Activated CD4-positive, alpha-beta memory T cell treated with anti-CD3 and anti-CD28 coated beads, Interleukin-2, amount 10 ng/mL, durations not matched to agents 7 days and 5 days (primary cell): ENCODE measurements at regions not wholly inside any gene's neighbourhood (a gene's known extent, or its start where the extent isn't known, plus 50 kb on each side); places are given as distances from the start of the nearest gene placed in this dataset.

Experiments
- CTCF ChIA-PET: fragments of 350-600 bp; sonication (Branson Sonifier 250); formaldehyde crosslinking; loops from one replicate; lab custom pipeline; 2021; ENCODE audit warnings: antibody characterized with exemption, inconsistent platforms; lab: Charles Lee
- POLR2A ChIA-PET: fragments of 350-600 bp; sonication (Branson Sonifier 250); formaldehyde crosslinking; loops from one replicate; lab custom pipeline; 2021; ENCODE audit warnings: antibody characterized with exemption; lab: Charles Lee
- DNase-seq: peaks from one replicate; pipeline ENCODE4 v3.0.0-alpha.2; 2020
- H3K27ac Mint-ChIP-seq: one replicate; pipeline ENCODE4 v1.8.0; 2021; ENCODE audit warnings: mild to moderate bottlenecking, mixed read lengths
- H3K27me3 Mint-ChIP-seq: one replicate; pipeline ENCODE4 v1.8.0; 2021; ENCODE audit warnings: mixed read lengths
- H3K36me3 Mint-ChIP-seq: one replicate; pipeline ENCODE4 v1.8.0; 2021; ENCODE audit warnings: low read depth, mixed read lengths
- H3K4me1 Mint-ChIP-seq: one replicate; pipeline ENCODE4 v1.8.0; 2021; ENCODE audit warnings: mixed read lengths
- H3K4me3 Mint-ChIP-seq: one replicate; pipeline ENCODE4 v1.8.0; 2021; ENCODE audit warnings: mild to moderate bottlenecking, mixed read lengths
- H3K9me3 Mint-ChIP-seq: one replicate; pipeline ENCODE4 v1.8.0; 2021; ENCODE audit warnings: mixed read lengths

DNA sequence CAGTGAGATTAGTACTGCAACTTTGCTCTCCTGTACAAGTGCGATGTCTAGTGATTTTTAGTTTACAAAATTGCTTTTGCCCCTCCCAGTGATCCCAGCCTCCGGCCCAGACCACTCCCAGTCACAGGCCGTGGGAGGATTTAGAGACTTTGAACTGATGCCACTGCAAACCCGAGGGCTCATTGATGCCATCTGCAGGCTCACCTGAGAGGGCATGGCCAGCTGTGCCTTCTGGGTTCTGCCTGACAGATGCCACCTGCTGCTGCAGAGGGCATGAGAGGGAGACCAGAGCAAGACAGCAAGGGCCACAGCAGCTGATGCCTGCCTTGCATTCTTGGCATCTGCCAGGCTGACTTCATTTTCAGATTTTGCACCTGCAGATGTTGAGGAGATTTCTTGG, 593.8 kb downstream of the CDK5RAP2 start:
- Mint-ChIP-seq H3K4me1 (no peaks in the 10 kb centered on the region), H3K36me3 (no peaks in the 10 kb centered on the region), H3K27me3 (no peaks in the 10 kb centered on the region), H3K9me3 (no peaks in the 10 kb centered on the region), H3K4me3 (no peak overlapping the region), H3K27ac (no peak overlapping the region)
- CTCF ChIA-PET: no interaction called here
- no peak for DNase-seq
- POLR2A ChIA-PET: no interaction called here

DNA sequence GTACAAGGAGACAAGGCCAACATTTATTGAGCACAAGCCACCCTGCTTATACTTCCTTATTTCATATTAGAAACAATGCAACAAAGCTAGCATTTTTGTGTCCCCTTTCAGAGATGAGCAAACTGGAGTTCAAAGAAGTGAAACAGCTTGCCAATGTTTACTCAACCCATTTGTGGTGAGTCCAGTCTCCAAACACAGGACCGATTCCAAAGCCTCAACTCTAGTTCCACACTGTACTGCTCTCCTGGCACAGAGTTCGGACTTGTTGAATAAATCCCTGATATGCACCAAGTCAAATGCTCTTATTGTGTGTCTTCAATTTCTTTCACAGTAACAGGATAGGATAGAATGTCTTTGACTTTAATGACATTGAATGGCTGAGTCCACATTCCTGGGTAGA, 604.8 kb upstream of the BRINP1 start:
- Mint-ChIP-seq H3K27me3 (no peaks in the 10 kb centered on the region), H3K9me3 (no peaks in the 10 kb centered on the region), H3K4me3 (no peak overlapping the region), H3K27ac (no peak overlapping the region), H3K36me3 (no peaks in the 10 kb centered on the region), H3K4me1 (no peaks in the 10 kb centered on the region)
- CTCF ChIA-PET: no interaction called here
- POLR2A ChIA-PET: no interaction called here
- no peak for DNase-seq

DNA sequence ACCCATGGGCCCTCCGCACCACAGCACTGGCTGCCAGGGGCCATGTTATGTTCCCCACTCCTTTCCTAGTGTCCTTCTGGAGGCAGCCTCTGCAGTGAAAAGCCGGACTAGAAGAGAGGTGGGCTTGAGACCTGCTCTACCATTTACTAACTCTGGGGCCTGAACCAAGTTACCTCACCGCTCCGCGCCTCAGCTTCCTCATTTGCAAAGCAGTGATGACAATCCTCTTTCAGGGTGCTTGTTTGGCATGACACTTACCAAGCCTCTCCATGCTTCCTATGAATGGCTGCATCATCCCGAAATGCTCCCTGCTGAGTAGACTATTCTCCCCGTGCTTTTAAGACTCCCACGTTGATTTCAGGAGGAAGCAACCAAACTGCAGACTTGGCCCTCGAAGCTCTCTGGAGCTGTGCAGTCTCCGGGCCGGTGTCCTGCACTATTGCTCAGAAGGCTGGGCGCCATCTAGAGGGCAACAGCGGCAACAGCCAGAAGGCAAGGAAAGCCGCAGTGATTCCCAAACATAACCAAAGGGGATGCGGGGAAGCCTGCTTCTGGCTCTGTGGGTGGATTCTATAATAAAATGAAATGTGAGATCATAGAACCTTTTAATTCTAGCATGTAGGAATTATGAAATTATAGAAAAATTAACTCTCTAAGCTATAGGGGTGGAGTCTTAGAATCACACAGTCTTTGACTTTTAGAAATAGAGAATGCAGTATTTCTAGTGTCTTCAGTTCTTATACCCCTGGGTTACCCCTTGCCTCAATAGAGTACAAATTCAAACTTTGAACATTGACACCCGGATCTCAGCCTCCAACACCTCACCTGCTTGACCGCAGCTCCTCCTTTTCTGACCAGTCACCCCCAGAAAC, 599.8 kb upstream of the BRINP1 start:
- Mint-ChIP-seq H3K27me3 (peaks cover 2% of the 10 kb centered on the region), H3K4me1 (no peaks in the 10 kb centered on the region), H3K36me3 (no peaks in the 10 kb centered on the region), H3K9me3 (no peaks in the 10 kb centered on the region), H3K27ac (no peak overlapping the region), H3K4me3 (no peak overlapping the region)
- DNase-seq: peak; percentile 47
- CTCF ChIA-PET: interaction anchor here (1.0 to 1.9 kb wide), 8 partner anchors 10 to 508 kb away, joined by 3 to 6 read pairs (median 4); no protein-coding TSS in a partner anchor
- POLR2A ChIA-PET: no interaction called here

DNA sequence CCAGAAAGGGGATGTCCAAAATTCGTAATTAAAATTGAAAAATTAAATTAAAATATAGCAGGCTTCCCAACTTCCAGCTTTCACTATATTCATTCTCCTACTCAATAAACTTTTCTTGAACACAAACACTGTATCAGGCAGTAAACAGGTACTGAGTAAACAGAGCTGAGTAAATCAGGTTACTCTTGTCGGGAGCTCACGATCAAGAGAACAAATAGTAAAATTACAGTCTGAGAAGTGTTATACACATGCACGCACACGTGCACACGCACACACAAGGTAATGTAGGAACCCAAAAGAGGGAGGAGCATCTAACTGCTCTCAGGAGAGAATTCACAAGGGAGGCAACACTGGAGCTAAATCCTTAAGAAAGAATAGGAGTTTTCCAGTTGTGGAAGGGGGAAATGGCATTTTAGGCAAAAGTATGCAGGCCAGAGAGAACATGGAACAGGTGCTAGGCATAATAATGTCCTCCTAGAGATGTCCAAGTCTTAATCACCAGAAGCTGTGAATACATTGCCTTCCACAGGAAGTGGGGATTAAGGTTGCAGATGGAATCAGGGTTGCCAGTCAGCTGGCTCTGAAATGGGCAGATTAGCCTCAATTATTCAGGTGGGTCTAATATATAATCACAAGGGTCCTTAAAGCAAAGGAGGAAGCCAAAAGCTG, 598.8 kb upstream of the BRINP1 start:
- Mint-ChIP-seq H3K9me3 (no peaks in the 10 kb centered on the region), H3K27me3 (peaks cover 2% of the 10 kb centered on the region), H3K36me3 (no peaks in the 10 kb centered on the region), H3K4me3 (no peak overlapping the region), H3K27ac (no peak overlapping the region), H3K4me1 (no peaks in the 10 kb centered on the region)
- ChIA-PET CTCF (interaction anchor here (1.3 to 1.9 kb wide), 2 partner anchors 9 to 510 kb away, joined by 5 to 6 read pairs; no protein-coding TSS in a partner anchor), POLR2A (no interaction called here)
- DNase-seq: no peak

DNA sequence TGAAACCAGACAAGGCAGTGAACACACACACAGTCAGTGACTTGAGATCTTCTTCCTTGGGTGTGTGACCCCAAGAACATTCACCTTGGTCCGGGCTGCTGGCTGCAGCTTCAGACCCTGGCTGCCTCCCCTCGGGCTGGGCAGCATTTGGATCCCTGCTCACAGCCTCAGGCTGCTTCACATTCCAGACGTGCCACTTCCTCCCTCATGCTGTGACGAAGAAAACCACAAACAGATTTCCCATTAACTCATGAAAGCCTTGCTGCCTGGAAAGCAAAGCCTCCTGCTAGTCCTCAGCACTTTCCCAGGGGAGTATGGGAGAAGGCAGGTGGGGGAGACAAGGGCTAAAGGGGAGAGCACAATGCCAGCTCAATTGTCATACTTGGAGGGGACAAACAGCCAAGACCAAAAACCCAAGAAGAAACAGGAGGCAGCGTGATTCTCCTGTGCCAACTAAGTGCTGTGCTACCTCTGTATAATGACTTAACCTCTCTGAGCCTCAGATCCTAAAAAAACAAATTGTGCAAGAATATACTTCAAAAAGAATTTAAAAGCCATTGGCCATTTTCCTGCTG, 594.6 kb upstream of the BRINP1 start:
- Mint-ChIP-seq H3K36me3 (no peaks in the 10 kb centered on the region), H3K9me3 (no peaks in the 10 kb centered on the region), H3K27ac (no peak overlapping the region), H3K4me3 (no peak overlapping the region), H3K27me3 (peaks cover 2% of the 10 kb centered on the region), H3K4me1 (no peaks in the 10 kb centered on the region)
- DNase-seq: no peak
- ChIA-PET CTCF (no interaction called here), POLR2A (no interaction called here)

DNA sequence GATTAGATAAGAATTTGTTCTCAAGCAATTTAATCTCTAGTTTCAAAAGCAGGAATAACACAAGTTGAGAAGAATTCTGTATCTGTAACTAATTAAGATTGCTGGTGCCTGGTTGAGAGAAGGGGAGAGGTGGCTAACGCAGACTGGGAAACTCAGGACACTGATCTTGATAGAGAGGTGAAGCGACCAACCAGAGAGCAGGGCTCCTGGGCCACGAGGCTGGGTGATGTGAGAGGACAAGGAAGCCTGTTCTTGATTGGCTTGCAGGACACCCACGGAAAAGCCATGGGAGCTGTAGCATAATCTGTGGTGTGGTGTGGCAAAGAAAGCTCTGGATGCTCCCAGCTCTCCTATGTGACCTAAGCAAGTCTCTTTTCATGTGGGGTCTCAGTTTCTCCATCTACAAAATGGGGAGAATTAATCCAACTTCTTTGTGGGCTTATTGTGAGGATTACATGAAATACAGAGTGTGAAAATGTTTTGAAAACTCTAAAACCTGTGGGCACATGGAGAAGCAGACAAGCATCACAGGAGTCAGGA, 594.1 kb upstream of the BRINP1 start:
- no peak for DNase-seq
- no peaks in the 10 kb centered on the region for H3K4me1 Mint-ChIP-seq
- H3K4me3 Mint-ChIP-seq: no peak overlapping the region
- POLR2A ChIA-PET: no interaction called here
- peaks cover 2% of the 10 kb centered on the region for H3K27me3 Mint-ChIP-seq
- CTCF ChIA-PET: no interaction called here
- H3K9me3 Mint-ChIP-seq: no peaks in the 10 kb centered on the region
- no peaks in the 10 kb centered on the region for H3K36me3 Mint-ChIP-seq
- H3K27ac Mint-ChIP-seq: no peak overlapping the region

DNA sequence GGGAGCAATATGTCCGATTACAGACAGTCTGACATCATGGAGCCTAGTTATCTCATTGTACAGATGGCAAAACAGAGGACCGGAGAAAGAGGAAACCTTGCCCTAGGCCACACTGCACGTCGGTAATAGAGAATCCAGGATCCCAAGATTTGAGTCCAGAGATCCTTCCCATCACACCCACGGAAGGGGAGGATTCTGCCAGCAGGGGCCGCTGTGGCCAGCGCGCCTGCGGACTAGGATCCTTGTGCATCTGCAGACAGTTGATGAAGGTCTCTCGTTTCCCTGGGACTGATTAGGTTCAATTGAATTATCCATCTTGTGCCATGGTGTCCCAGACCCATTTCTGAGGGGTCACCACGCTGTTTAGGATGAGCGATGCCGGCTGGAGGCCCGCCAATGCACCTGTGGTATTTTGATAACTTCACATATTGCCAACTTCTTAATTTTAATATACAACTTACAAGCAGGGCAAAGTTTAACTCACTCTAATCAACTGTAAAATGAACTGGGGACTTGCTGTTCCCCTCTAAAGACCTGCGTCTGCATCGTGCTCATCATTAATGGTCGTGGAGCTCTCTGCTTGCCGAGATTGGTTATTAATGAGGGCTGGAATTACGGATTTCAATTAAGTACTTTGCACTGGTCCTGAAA, 592.7 kb upstream of the BRINP1 start:
- Mint-ChIP-seq H3K4me3 (no peak overlapping the region), H3K4me1 (no peaks in the 10 kb centered on the region), H3K9me3 (no peaks in the 10 kb centered on the region), H3K36me3 (no peaks in the 10 kb centered on the region), H3K27me3 (peaks cover 2% of the 10 kb centered on the region), H3K27ac (no peak overlapping the region)
- ChIA-PET POLR2A (no interaction called here), CTCF (interaction anchor here (2.1 kb wide), 1 partner anchor 516 kb away, joined by 5 read pairs; no protein-coding TSS in a partner anchor)
- peak; percentile 21 for DNase-seq

DNA sequence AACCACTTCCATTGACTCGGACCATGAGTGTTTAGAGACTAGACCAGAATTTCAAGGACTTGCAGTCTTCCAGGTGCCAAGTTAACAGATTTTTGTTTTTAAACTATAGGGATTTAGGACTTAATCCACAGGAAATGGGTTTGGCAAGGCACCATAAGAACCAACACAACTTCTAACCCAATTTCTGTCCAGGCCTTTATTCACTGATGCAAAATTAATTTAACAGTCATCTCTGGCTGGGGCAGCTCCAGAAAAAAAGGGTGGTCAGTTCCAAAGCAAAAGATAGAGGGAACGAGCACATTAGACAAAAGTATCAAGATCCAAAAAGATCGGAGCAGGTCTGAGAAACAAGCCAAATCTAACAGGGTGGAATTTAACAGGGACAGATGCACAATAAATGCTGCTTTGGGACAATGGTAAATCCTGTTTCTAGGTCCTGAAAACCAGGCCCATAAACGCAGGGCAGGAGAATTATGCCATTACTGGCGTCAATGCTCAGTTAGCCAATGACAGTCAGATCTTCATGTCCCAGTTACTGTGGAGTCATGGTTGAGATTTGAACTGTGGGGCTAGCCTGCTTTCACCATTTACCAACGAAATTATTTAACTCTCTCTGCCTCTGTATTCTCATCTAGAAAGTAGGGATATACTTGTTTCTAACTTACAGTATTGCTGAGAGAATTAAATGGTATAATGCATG, 590.8 kb upstream of the BRINP1 start:
- no peak for DNase-seq
- H3K27me3 Mint-ChIP-seq: no peaks in the 10 kb centered on the region
- H3K4me1 Mint-ChIP-seq: no peaks in the 10 kb centered on the region
- ChIA-PET POLR2A (no interaction called here), CTCF (interaction anchor here (1.1 to 2.1 kb wide), 2 partner anchors 8 to 518 kb away, joined by 5 read pairs; no protein-coding TSS in a partner anchor)
- H3K36me3 Mint-ChIP-seq: no peaks in the 10 kb centered on the region
- H3K27ac Mint-ChIP-seq: no peak overlapping the region
- H3K9me3 Mint-ChIP-seq: no peaks in the 10 kb centered on the region
- H3K4me3 Mint-ChIP-seq: no peak overlapping the region

DNA sequence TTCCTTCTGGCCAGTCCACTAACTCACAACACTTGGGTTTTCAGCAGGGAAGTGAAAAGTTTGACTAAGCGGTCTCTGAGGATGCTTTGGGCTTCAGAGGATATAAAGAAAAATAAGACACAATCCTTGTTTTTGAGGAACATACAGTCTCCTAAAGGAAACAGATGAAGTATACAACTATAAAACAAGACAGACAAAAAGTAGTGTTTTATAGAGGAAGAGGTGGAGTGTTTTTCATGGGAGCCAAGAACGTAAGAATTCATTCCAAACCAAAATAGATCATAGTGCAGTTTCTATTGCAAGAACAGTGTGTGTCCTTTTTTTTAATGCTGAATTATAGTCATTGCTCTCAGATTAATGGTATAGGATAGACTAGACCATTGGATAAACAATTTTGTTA, 586.9 kb upstream of the BRINP1 start:
- Mint-ChIP-seq H3K36me3 (no peaks in the 10 kb centered on the region), H3K4me3 (no peak overlapping the region), H3K27ac (no peak overlapping the region), H3K9me3 (no peaks in the 10 kb centered on the region), H3K27me3 (no peaks in the 10 kb centered on the region), H3K4me1 (no peaks in the 10 kb centered on the region)
- no peak for DNase-seq
- POLR2A ChIA-PET: no interaction called here
- CTCF ChIA-PET: no interaction called here

DNA sequence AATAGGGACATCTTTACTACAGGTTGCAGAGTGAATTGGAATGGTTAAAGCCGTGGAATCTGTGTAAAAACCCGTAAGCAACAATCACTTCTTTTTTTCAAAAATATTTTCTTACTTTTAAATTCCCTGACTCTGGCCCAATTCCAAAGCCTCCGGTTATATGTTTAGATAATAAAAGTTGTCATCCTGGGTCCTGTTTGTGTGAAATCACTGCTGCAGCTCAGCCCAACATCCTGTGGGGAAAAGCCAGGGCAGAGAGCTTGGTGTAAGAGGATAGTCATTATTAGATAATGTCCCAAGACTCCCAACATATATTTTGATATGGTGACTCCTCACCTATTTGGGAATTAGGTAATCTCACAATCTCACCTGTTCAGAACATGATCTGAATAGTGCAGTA, 586.0 kb upstream of the BRINP1 start:
- ChIA-PET POLR2A (no interaction called here), CTCF (no interaction called here)
- Mint-ChIP-seq H3K4me3 (no peak overlapping the region), H3K4me1 (no peaks in the 10 kb centered on the region), H3K36me3 (no peaks in the 10 kb centered on the region), H3K27ac (no peak overlapping the region), H3K27me3 (no peaks in the 10 kb centered on the region), H3K9me3 (no peaks in the 10 kb centered on the region)
- no peak for DNase-seq

DNA sequence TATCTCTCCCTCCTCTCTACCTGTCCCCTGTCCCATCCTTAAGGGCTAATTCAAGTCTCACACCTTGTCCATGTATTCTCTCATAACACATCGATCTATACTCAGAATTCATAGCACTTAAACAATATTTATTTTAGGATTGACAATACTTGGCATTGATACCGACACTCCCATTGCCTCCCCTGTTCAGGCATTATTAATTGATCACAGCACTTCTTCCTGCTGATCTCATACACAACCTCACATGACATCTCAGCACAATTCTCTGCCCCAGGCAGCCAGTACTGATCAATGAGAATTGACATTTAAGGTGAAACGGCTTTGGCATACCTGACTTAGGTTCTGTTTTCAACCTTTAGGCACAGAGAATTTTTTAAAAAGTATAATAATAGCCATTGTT, 582.4 kb upstream of the BRINP1 start:
- ChIA-PET CTCF (no interaction called here), POLR2A (no interaction called here)
- Mint-ChIP-seq H3K4me1 (no peaks in the 10 kb centered on the region), H3K27ac (no peak overlapping the region), H3K4me3 (no peak overlapping the region), H3K36me3 (no peaks in the 10 kb centered on the region), H3K27me3 (no peaks in the 10 kb centered on the region), H3K9me3 (no peaks in the 10 kb centered on the region)
- DNase-seq: no peak

DNA sequence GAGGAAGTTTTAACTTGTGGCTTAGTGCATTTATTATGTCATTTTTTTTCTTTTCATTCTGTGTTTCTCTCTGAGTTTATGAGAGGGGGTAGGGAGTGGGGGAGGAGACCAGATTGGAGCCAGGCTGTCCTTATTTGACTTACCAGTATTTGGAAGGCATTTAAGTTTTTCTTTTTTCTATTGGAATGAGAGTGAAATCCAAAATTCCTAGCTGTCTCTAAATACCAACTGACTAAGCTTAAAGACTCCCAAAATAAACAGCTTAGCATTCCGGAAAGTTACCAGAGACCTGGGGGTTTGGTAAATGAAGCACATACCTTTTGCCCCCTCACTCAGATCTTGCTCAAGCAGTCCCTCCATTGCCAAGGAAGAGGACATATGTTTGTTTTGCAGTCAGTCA, 581.9 kb upstream of the BRINP1 start:
- ChIA-PET POLR2A (no interaction called here), CTCF (no interaction called here)
- H3K27ac Mint-ChIP-seq: no peak overlapping the region
- no peaks in the 10 kb centered on the region for H3K9me3 Mint-ChIP-seq
- no peak overlapping the region for H3K4me3 Mint-ChIP-seq
- H3K36me3 Mint-ChIP-seq: no peaks in the 10 kb centered on the region
- no peaks in the 10 kb centered on the region for H3K4me1 Mint-ChIP-seq
- no peak for DNase-seq
- H3K27me3 Mint-ChIP-seq: no peaks in the 10 kb centered on the region
